Left cardiac atrium (tissue), 4 donors: ENCODE measurements at regions not wholly inside any gene's neighbourhood (a gene's known extent, or its start where the extent isn't known, plus 50 kb on each side); places are given as distances from the start of the nearest gene placed in this dataset.
A peak's percentile ranks its signal among the peaks of the same experiment; 100 is the strongest.

Experiments used
- ATAC-seq, 2 donors: fragments of 200-7000 bp; cut with Tn5 transposase; one replicate each; pipeline ENCODE4 v1.9.1; 2020; ENCODE audit warnings: mild to moderate bottlenecking in 2 of 2, moderate library complexity in 2 of 2
- DNase-seq: peaks from one replicate; pipeline ENCODE4 v3.0.0-alpha.2; 2020
- intact Hi-C, 2 donors: fragments of 100-400 bp; cut with DNase I; formaldehyde crosslinking; loops; one replicate each; pipeline versions ENCODE4 v1.14.1 to v1.15.1; 2022 to 2023
- donor health status: DM: no; HTN: yes; CAD: no.
- donor health status: DM: no; HTN: yes; CAD: no; lungs with severe emphysema.
- donor health status: DM: yes; HTN: yes; CAD: no.
- donor health status: Dilated cardiomyopathy.

DNA sequence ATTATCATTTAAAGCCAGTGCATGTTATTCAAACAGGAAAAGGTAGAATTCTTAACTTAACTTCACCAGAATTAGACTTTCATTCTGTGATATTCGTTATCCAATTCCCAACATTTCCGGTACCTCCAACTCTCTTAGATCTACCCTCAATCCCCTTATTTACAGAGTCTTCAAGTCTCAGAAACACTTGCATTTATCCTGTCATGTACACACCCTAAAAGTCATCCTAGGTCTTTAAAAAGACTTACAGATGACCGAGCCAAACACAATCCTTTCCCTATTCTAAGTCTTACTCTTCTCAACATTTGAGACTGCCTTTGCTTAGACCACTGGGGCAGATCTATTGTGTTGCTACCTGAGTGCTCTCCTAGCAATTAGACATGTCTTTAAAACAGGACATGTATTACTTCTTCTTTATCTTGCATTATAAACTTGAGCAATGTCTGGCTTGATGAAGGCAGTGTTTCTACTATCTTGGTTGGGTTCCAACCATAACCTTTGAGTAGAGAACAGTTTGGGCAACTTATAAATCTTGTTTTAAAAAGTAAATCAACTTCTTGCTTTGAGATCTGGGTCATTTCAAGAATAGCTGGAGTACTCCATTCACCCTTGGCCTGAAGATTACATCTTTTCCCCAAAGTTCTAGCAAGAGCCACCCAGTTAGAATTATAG lies 140.6 kb upstream of the PLEKHG7 start:
- DNase-seq, result no peak
- intact Hi-C loops, result loop anchor here in 1 of 2 donors (5.0 kb wide), 1 partner anchor 150 kb away; no protein-coding TSS in a partner anchor
- ATAC-seq, result peak; percentile 9

DNA sequence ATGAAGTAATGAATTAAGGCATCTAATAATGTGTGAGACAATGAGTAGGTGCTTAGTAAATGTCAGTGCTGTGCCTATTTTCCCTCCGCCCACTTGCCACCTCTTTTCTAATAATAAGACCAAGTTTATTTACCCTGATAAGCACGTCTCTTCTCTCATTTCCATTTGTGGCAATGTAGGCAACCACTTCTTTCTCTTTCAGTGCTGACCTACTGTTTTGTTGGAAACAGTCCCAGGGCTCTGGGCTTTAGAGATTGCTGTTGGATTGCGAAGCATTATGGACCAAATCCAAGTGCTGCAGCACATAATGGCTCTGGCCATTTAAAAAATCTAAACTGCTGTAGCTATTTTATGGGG lies 141.3 kb upstream of the PLEKHG7 start:
- ATAC-seq, result peak; percentile 90
- intact Hi-C loops, result loop anchor here in 1 of 2 donors (5.0 kb wide), 1 partner anchor 149 kb away; no protein-coding TSS in a partner anchor
- DNase-seq, result peak; percentile 49

DNA sequence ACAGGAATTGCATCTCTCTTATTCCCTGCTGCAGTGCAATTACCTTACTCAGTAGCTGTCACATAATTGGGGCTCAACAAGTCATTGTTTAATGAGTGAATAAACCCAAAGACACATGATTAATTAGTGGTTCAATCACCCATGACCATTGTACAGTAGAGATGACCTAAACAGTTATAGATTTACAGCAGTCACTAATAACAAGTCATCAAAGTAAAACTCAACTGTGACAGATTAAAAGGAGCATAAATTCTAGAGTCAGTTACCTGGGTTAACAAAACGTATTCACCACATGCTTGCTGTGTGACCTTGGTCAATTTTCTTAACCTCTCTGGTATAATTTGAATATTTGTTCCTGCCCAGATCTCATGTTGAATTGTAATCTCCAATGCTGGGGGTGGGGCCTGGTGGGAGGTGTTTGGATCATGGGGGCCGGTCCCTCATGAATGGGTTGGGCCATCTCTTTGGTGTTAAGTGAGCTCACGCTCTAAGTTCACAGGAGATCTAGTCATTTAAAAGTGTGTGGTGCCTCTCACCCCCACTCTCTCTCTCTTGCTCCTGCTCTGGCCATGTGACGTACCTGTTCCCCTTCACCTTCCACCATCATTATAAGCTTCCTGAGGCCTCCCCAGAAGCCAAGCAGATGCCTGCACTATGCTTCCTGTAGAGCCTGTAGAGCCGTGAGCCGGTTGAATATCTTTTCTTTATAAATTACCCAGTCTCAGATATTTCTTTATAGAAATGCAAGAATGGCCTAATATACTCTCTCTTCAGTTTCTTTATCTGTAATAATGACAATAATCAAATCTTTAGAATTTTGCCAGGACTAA lies 141.9 kb upstream of the PLEKHG7 start:
- intact Hi-C loops, result loop anchor here in 1 of 2 donors (5.0 kb wide), 1 partner anchor 149 kb away; no protein-coding TSS in a partner anchor
- peak in 1 of 2 donors; percentile 41 for ATAC-seq
- no peak for DNase-seq

DNA sequence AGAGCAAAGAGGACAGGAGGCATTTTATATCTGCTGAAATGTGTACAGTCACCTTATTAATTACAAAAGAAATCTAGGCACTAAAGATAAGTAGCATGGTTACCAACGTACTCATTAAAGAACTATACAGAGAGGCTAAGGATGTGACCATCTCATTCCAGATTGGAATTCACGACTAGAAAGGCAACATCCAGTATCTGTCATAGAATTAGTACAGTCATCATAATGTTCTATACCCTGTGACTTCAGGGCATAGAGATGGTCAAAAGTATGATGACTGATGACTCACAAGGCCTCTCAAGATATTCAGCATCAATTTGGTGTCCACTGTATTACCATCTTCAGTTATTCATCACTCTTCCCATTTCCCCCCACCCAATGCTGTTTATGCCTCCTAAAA lies 144.0 kb upstream of the PLEKHG7 start:
- ATAC-seq (peak in 1 of 2 donors; percentile 54), DNase-seq (no peak)
- intact Hi-C loops, result no loop called here

DNA sequence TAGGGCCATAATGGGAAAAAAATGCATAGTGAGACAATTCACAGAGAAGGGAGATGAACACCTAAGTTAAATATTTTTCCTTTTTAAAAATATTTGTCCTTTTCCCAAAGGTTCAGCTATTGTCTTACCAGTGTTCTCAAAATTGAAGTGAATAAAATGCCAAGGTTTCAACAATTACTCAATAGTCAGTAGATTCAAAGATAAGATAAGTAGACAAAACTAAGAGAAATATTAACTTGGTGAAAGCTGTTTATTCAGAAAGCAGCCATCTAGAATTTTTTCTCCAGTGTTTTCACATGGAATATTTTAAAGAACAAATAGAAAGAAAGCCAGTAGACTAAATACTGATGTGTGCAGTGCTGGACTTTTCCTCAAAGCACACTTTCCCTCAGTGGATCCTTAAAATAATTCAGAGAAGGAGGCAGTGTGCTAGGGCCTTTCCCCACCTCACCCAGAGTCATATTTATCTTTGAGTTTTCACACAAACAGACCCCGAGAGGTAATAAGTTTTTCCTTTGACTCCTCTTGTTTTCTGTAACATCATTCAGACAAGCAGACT lies 144.5 kb upstream of the PLEKHG7 start:
- DNase-seq (no peak), ATAC-seq (no peak)
- intact Hi-C loops, result no loop called here

DNA sequence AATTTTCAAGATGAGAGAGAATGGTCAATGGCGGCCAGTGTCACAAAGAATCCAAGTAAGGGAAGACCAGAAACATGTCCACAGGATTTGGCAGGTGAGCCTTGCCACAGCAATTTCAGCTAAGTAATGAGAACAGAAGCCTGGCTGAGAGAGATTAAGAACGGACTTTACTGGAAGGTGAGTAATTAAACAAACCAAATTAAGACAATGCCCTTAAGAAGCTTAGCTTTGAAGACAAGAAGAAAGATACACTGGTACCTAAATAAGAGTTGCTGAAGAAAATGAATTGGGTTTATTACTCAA lies 145.4 kb upstream of the PLEKHG7 start:
- intact Hi-C loops, result no loop called here
- DNase-seq (no peak), ATAC-seq (no peak)

DNA sequence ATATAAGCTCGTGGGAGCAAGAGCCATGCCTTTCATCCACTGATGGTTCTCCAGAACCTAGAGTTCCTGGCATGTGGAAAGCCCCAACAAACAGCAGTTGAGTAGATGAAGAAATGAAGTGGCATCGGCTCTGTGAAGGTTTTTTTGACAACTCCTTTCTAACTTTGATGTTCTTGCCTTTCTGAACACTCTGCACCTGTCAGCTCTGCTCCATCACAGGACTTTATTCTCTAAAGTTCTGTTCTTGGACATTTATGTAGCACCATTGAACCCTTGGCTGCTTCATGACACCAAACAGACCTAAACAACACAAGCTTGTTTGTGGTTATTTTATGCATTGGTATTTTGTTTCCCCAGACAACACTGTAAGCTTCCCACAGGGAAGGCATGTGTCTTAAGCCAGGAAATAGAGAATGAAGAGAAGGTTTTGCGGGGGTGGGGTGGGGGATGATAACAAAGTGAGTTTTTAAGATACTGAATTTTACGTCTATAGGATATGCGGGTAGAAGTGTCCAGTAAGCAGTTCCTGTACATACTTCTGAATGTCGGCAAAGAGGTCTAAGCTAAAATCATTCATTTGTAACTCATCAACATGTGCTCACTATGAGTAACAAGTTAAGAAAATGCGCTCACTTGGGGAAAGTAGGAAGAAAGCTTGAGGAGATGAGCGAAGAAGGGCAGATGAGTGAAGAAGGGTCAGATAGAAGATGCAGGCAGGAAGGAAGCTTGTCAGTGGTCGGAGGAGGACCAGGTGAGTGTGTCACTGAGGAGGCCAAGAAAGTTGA lies 146.0 kb upstream of the PLEKHG7 start:
- DNase-seq (no peak), ATAC-seq (no peak)
- intact Hi-C loops, result no loop called here

DNA sequence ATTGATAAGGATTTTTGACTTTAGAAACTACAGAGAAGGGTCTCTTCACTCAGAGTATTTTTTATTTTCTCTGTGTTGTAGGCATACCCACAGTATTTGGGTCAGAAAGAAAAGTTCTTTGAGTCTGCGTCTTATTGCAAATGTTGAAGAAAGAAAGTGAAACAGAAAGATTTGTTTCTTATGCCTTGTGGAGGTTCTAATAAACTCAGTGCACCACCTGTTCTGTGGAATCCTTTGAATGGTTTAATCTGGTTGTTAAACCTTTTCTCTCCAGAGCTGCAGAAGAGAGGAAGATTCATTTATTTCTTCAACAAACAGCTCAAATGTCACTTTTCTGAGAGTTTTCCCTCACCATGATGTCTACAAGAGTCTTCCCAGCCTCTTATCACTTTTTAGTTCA lies 146.6 kb upstream of the PLEKHG7 start:
- no peak for DNase-seq
- ATAC-seq, result no peak
- intact Hi-C loops, result no loop called here

DNA sequence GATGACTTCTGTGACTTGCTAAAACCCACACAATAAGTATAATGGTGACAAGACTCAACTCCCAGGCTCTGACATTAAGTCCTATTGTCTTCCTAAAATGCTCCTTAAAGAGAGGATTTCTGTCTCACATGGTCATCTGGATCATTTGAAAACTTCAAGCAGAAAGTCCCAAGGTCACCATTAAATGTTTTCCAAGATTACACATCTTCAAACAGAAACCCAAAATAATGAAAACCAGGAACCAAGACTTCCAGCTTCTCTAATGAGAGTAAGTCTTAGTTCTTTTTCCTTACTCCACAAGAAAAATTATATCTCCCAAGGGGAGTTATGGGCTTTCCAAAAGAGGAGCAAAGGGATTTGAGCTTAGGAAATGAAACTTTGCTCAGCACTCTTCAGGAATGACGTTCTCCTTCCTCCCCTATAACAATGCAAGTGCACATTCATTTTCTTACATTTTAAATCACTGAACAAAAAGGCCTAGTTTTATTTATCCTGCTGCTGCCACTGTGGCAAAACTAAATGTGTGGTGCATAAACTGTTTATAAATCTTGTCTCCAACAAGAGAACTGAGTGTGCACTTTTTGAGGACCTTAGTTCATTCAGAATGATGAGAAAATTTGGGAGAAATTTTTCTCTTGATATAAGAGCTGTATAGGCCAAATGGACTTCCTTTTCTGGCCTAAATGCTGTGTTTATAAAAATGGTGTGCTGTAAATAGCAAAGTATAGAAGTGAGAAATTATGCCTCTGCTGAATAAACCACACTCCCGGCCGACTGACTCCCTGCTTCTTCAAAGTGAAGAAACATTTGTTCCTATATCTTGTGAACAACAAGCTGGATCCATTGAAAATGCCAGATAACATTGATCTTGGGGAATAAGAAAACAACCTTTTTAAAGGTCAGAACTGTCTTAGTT lies 148.4 kb upstream of the PLEKHG7 start:
- DNase-seq, result no peak
- ATAC-seq, result no peak
- intact Hi-C loops, result no loop called here

DNA sequence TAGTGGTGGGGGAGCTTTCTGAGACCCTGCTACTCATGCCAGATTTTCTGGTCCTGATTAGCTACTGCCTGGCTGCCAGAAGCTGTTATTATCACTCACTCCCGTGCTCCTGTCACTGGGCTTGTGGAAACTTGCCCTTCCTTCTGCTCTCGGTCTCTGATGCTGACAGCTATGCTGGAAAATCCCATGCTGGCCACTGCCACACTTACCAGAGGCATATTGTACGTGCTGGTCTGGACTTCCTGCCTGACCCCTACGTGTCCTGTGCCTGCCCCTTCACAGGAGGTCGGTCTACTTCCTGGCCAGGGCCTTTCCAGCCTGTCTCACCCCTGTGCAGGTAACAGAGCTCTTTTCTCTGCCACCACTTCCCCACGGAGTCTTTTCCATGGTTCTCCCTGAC lies 149.4 kb upstream of the PLEKHG7 start:
- ATAC-seq, result peak; percentile 93 to 94
- peak; percentile 67 for DNase-seq
- intact Hi-C loops, result no loop called here

DNA sequence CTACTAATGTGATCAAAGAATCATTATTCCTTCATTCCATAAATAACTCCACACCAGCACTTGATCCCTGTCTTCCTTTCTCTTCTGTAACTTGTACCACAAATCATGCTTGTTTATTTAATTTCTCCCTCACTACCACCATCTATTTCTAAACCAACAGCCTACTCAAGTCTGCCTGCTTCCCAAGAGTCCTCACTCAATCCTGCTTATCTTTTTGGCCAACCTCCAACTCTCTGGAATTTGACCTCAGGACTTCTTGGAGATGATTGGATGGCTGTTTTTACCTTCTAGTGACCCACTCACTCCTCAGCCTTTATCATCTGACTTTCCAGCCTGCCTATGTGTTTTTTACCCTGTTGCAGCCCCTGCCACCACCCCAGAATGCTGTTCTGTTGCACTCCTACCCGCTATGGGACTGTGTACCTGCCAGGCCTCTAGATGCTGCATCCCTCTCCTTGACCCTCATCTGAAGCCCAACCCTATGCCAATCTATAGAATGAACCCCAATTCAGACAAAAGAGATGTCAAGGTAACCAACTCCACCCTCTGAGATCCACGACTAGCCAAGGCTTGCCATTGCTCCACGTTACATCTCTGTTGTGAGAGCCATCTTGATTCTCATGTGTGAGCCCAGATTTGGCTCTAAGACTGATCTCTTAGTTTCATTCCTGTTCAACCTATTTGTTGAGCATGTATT lies 150.2 kb upstream of the PLEKHG7 start:
- ATAC-seq (peak; percentile 21 to 44), DNase-seq (no peak)
- intact Hi-C loops, result no loop called here

DNA sequence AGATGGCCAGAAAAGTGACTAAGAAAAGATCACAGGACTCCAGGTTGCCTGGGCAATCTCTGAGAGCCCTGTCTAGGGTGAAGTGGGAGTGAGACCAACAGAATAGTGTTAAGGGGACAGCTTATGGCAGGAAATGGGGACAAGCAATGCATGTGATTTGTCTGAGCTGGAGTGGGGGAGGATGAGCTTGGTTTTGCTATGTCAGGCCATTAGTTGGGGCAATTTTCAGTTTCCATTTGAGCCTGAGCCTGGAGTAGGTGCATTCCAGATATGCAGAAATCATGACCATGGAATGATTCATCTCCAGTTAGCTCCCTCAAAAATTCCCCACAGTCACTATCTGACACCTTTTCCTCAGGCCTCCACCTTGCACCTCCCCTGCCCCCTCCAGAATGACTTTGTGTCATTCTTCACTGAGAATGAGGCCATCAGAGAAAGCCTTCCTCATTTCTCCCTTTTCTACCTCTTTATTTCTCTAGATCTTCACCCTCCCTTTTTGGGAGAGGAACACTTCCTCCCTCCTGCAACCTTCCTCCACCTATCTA lies 150.9 kb upstream of the PLEKHG7 start:
- ATAC-seq (peak in 1 of 2 donors; percentile 36), DNase-seq (no peak)
- intact Hi-C loops, result no loop called here

DNA sequence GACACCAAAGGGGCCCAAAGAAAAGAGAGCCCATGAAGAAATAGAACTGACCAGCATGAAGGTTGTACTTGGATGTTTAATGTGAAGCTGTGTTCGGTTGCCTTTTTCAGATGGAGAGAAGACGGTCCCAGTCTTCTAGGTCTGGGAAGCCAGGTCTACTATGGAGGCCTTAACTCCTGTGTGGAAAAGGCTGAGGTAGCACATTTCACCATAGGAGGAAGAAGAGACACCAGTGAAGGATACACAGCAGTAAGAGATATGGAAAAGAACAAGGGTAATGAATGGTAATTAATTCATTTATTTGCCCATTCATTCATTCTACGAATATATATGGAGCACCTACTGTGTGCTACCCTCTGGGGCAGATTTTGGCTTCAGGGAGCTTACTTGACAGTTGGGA lies 151.6 kb upstream of the PLEKHG7 start:
- intact Hi-C loops, result no loop called here
- DNase-seq, result no peak
- no peak for ATAC-seq

DNA sequence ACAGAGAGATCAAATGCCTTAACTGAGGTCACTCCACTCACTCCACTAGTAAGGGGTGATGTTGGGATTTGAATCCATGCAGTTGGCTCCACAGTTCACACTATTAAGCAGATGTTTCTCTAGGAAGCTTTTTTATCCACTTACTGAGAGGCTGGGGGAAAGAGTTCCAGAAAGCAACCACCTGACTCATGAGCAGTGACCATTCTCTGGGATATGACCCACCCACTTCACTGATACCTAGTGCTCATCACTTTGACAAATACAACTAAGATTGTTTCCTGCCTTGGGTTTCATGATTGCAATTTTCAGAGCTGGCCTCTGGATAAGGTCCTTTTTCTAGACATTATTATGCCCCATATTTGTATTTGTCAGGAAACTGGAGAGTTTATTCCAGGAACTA lies 152.1 kb upstream of the PLEKHG7 start:
- DNase-seq, result no peak
- intact Hi-C loops, result no loop called here
- no peak for ATAC-seq

DNA sequence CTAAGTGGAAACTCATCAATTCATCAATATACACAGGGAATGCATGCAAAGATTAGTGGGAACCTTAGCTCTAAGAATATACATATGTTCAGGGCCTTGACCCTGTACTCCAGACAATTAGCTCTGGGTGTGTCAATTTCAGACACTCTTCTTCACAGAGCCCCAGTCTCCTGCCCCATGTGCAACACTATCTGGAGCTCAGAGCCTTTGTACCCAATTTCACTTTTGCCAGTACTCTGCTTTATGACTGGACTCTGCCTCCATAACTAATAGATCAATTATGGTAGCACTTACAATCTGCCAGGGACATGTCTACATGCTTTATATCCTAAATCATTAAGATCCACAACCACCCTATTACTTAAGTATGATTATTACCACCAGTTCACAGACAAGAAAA lies 152.5 kb upstream of the PLEKHG7 start:
- no peak for ATAC-seq
- no peak for DNase-seq
- intact Hi-C loops, result no loop called here

DNA sequence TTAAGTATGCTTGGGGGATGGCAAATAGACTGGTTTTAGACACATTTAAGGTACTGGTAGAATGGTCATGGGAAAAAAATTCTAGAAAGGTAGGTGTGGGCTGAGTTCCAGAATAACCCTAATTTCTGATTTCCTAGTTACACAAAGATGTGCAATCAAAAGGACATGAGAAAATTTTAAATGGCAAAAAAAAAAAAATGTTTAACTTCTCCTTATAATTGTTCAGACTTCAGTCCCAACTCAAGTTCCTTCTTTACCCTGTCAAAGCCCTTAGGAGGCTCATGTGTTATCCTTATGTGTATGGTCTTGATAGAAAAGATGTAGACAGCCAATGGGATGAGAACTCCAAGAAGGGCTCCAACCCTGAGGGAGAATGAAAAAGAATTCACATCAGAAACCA lies 153.3 kb upstream of the PLEKHG7 start:
- ATAC-seq (no peak), DNase-seq (no peak)
- intact Hi-C loops, result no loop called here

DNA sequence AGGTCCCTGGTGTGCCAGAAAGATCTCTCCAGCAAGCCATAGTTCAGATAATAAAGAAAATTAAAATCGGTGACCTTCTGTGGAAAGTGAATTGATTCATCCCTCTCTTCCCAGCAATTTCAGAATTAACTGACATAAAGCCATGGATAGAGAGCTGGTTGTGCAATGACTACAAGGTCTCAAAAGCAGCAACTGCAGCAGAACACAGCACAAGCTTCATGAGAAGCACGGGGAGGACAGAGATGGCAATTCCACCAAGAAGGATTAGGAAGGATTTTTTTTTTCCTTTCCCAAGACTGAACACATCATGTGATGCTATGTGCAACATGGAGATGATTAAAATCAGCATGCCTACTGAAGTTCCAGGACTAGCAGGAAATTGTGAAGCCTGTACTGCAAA lies 154.9 kb upstream of the PLEKHG7 start:
- DNase-seq, result no peak
- intact Hi-C loops, result no loop called here
- ATAC-seq, result no peak

DNA sequence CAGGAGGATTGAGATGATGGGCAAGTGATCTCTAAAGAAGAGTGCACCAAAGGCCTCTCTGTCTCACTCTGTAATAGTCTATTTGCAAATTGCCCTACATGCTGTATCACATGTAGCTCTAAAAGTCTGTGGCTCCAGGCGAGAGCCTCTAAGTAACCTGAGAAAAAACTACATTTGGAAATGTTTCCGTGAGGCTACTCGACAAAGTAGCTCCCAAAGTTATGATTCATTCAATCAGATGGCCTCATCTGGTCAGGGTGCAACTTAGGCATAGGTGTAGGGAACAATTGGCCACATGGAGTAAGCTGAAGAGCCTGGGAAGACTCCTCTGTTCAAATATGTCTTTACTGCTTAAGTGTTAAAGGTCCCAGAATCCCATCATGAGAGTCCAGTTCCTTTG lies 155.4 kb upstream of the PLEKHG7 start:
- no peak for ATAC-seq
- intact Hi-C loops, result no loop called here
- DNase-seq, result no peak
